ENCODE measurements at regions not wholly inside any gene's neighbourhood (a gene's known extent, or its start where the extent isn't known, plus 50 kb on each side); places are given as distances from the start of the nearest gene placed in this dataset.

DNA sequence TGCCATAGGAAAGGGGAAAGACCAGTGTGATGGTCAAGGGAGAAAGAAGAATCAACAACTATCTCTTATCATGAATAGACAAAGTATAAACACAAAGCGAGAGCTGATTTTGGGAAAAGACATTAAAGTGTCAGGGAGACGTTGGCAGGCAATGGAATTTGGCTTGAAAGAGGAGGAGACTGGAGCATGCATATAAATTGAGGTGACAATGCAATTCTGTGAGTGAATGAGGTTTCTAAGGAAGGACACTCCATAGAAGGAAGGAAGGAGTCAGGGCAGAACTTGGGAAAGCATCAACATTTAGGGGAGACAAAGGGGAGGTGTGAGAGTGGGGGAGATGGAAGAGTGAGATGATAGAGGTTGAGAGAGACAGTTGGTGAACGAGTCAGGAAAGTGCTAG is 543.0 kb upstream of the TBL1XR1 start:
- no peaks in the 10 kb centered on the region for H3K9me2 ChIP-seq (replicated peaks; ENCODE audit: low read depth, low read length)
- no peaks in the 10 kb centered on the region for H3F3A ChIP-seq (ENCODE audit: low read depth)
- no peaks in the 10 kb centered on the region for H3K9me3 ChIP-seq (ENCODE audit: insufficient read depth, low read depth, low read length)
- peak overlapping the region; percentile 31 for H2AFZ ChIP-seq (ENCODE audit: low read length)
- H3K4me1 ChIP-seq (ENCODE audit: insufficient read depth, low read length, poor library complexity, severe bottlenecking) = peaks cover 3% of the 10 kb centered on the region
- no peaks in the 10 kb centered on the region for H3K79me2 ChIP-seq (ENCODE audit: insufficient read depth, low read length)
- H3K27me3 ChIP-seq (ENCODE audit: insufficient read depth, low read length, poor library complexity, severe bottlenecking) = no peaks in the 10 kb centered on the region
- no peaks in the 10 kb centered on the region for H3K36me3 ChIP-seq (ENCODE audit: insufficient read depth, low read length)
- H3K9ac ChIP-seq (ENCODE audit: low read depth, low read length, poor library complexity, severe bottlenecking) = no peak overlapping the region
- no peaks in the 10 kb centered on the region for H4K20me1 ChIP-seq (ENCODE audit: insufficient read depth, low read length, poor library complexity, severe bottlenecking)
- no peak for TF ChIP-seq EZH2phosphoT487 (IDR thresholded peaks at IDR 0.05; ENCODE audit: borderline replicate concordance)
- TF ChIP-seq, protein P1, sequence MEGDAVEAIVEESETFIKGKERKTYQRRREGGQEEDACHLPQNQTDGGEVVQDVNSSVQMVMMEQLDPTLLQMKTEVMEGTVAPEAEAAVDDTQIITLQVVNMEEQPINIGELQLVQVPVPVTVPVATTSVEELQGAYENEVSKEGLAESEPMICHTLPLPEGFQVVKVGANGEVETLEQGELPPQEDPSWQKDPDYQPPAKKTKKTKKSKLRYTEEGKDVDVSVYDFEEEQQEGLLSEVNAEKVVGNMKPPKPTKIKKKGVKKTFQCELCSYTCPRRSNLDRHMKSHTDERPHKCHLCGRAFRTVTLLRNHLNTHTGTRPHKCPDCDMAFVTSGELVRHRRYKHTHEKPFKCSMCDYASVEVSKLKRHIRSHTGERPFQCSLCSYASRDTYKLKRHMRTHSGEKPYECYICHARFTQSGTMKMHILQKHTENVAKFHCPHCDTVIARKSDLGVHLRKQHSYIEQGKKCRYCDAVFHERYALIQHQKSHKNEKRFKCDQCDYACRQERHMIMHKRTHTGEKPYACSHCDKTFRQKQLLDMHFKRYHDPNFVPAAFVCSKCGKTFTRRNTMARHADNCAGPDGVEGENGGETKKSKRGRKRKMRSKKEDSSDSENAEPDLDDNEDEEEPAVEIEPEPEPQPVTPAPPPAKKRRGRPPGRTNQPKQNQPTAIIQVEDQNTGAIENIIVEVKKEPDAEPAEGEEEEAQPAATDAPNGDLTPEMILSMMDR (conservative IDR thresholded peaks at IDR 0.05; ENCODE audit: low read length) = no peak
- H3K4me3 ChIP-seq (ENCODE audit: low read length, poor library complexity, severe bottlenecking) = no peak overlapping the region
- no peak overlapping the region for H3K4me2 ChIP-seq (ENCODE audit: low read depth, low read length, poor library complexity, severe bottlenecking)

DNA sequence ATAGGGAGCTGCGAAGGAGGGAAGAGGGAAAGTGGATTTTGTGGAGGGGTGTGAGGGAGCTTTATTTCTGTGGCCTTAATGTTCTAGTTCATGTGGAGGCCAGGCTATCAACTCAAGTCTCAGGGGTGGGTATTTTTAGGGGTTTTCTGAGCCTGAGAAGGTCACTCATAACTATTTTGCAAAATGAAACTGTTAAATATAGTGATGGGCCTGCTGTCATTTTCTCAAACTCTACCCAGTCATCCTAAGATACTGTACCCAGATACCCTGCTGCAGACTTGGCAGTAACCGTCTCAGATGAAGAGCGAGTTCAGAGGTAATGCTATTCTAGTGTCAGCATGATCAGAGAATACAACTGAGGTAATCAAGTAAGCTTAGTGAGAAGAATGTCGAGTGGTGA is 545.0 kb upstream of the TBL1XR1 start:
- H3K4me2 ChIP-seq (ENCODE audit: low read depth, low read length, poor library complexity, severe bottlenecking) = no peak overlapping the region
- no peak for TF ChIP-seq EZH2phosphoT487 (IDR thresholded peaks at IDR 0.05; ENCODE audit: borderline replicate concordance)
- TF ChIP-seq, protein P1 (conservative IDR thresholded peaks at IDR 0.05; ENCODE audit: low read length) = no peak

DNA sequence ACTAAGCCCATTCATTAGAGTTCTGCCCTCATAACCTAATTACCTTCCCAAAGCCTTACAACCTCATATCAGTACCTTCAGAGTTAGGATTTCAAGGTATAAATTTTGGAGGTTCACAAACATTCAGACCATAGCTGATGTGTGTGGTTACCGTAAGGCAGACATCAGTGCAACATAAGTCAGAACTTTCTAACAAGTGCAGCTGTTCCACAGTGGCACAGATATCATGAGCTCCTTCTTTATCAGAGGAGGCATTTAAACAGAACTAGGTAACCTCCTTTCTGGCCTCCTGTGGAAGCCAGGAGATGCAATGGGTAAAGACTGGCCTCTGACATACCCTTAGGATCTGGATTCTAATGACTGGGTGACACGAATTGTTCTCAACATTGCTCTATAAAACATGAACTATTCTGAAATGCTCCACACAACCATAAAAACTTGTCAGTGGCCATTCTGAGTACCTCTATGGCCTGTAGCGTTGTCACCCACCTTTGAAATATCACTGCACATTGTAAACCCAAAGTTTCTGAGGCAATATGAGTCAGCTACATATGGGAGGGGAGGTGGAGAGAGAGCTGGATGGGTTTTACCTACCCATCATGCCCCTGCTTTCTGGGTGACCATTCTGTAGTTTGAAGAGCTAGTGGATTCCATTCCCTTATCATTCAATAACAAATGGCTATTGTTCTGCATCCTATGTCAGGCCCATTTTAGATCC is 546.0 kb upstream of the TBL1XR1 start:
- no peak overlapping the region for H3K4me2 ChIP-seq (ENCODE audit: low read depth, low read length, poor library complexity, severe bottlenecking)
- H2AFZ ChIP-seq (ENCODE audit: low read length) = 0 out of 2 replicates have a peak overlapping the region, but pooled peaks have one; percentile 50
- H3K36me3 ChIP-seq (ENCODE audit: insufficient read depth, low read length) = no peaks in the 10 kb centered on the region
- H3K79me2 ChIP-seq (ENCODE audit: insufficient read depth, low read length) = no peaks in the 10 kb centered on the region
- H3K9me3 ChIP-seq (ENCODE audit: insufficient read depth, low read depth, low read length) = no peaks in the 10 kb centered on the region
- TF ChIP-seq, protein P1 (conservative IDR thresholded peaks at IDR 0.05; ENCODE audit: low read length) = no peak
- TF ChIP-seq EZH2phosphoT487 (IDR thresholded peaks at IDR 0.05; ENCODE audit: borderline replicate concordance) = no peak
- no peaks in the 10 kb centered on the region for H3K27me3 ChIP-seq (ENCODE audit: insufficient read depth, low read length, poor library complexity, severe bottlenecking)
- H3K9me2 ChIP-seq (replicated peaks; ENCODE audit: low read depth, low read length) = no peaks in the 10 kb centered on the region
- H3F3A ChIP-seq (ENCODE audit: low read depth) = no peaks in the 10 kb centered on the region
- no peak overlapping the region for H3K4me3 ChIP-seq (ENCODE audit: low read length, poor library complexity, severe bottlenecking)
- H3K9ac ChIP-seq (ENCODE audit: low read depth, low read length, poor library complexity, severe bottlenecking) = no peak overlapping the region
- H3K4me1 ChIP-seq (ENCODE audit: insufficient read depth, low read length, poor library complexity, severe bottlenecking) = peaks cover 6% of the 10 kb centered on the region
- H4K20me1 ChIP-seq (ENCODE audit: insufficient read depth, low read length, poor library complexity, severe bottlenecking) = no peaks in the 10 kb centered on the region

More for the DNA sequence above, 545.0 kb upstream of the TBL1XR1 start:
- H3K79me2 ChIP-seq (ENCODE audit: insufficient read depth, low read length) = no peaks in the 10 kb centered on the region
- no peak overlapping the region for H3K4me3 ChIP-seq (ENCODE audit: low read length, poor library complexity, severe bottlenecking)
- H4K20me1 ChIP-seq (ENCODE audit: insufficient read depth, low read length, poor library complexity, severe bottlenecking) = no peaks in the 10 kb centered on the region
- no peaks in the 10 kb centered on the region for H3K27me3 ChIP-seq (ENCODE audit: insufficient read depth, low read length, poor library complexity, severe bottlenecking)
- H2AFZ ChIP-seq (ENCODE audit: low read length) = 0 out of 2 replicates have a peak overlapping the region, but pooled peaks have one; percentile 22
- H3K4me1 ChIP-seq (ENCODE audit: insufficient read depth, low read length, poor library complexity, severe bottlenecking) = peaks cover 6% of the 10 kb centered on the region
- no peaks in the 10 kb centered on the region for H3K36me3 ChIP-seq (ENCODE audit: insufficient read depth, low read length)
- H3K9me3 ChIP-seq (ENCODE audit: insufficient read depth, low read depth, low read length) = no peaks in the 10 kb centered on the region
- no peaks in the 10 kb centered on the region for H3F3A ChIP-seq (ENCODE audit: low read depth)
- no peaks in the 10 kb centered on the region for H3K9me2 ChIP-seq (replicated peaks; ENCODE audit: low read depth, low read length)
- no peak overlapping the region for H3K9ac ChIP-seq (ENCODE audit: low read depth, low read length, poor library complexity, severe bottlenecking)

All from Loucy (cell line).